ENCODE measurements at regions not wholly inside any gene's neighbourhood (a gene's known extent, or its start where the extent isn't known, plus 50 kb on each side); places are given as distances from the start of the nearest gene placed in this dataset.

GRCh38 chr14:30426463-30426862, 132.5 kb upstream of the G2E3 start:
- no TSS peak for BruUV-seq (replicated peaks)
- H3K27ac Mint-ChIP-seq (ENCODE audit: unreplicated experiment) = no peak overlapping the region
- DNase-seq = no peak
- intact Hi-C loops (cut with micrococcal nuclease; ENCODE audit: unreplicated experiment) = no loop called here
- CTCF ChIA-PET = no interaction called here
- peaks cover 39% of the 10 kb centered on the region for H3K27me3 Mint-ChIP-seq (ENCODE audit: unreplicated experiment)
- no peaks in the 10 kb centered on the region for H3K36me3 Mint-ChIP-seq (ENCODE audit: insufficient read depth, unreplicated experiment)
- H3K4me1 Mint-ChIP-seq (ENCODE audit: low read depth, unreplicated experiment) = no peaks in the 10 kb centered on the region
- no peak overlapping the region for H3K4me3 Mint-ChIP-seq (ENCODE audit: low read depth, unreplicated experiment)
- no peaks in the 10 kb centered on the region for H3K9me3 Mint-ChIP-seq (ENCODE audit: low read depth, unreplicated experiment)
- no peak for TF ChIP-seq CTCF (IDR thresholded peaks at IDR 0.05; ENCODE audit: unreplicated experiment)

GRCh38 chr14:30427401-30427800, 131.6 kb upstream of the G2E3 start:
- no peak for DNase-seq
- Mint-ChIP-seq H3K4me1 (ENCODE audit: low read depth, unreplicated experiment) (no peaks in the 10 kb centered on the region), H3K27ac (ENCODE audit: unreplicated experiment) (no peak overlapping the region), H3K4me3 (ENCODE audit: low read depth, unreplicated experiment) (no peak overlapping the region), H3K9me3 (ENCODE audit: low read depth, unreplicated experiment) (no peaks in the 10 kb centered on the region), H3K36me3 (ENCODE audit: insufficient read depth, unreplicated experiment) (no peaks in the 10 kb centered on the region), H3K27me3 (ENCODE audit: unreplicated experiment) (peaks cover 39% of the 10 kb centered on the region)
- no TSS peak for BruUV-seq (replicated peaks)
- CTCF ChIA-PET = no interaction called here
- no peak for TF ChIP-seq CTCF (IDR thresholded peaks at IDR 0.05; ENCODE audit: unreplicated experiment)
- intact Hi-C loops (cut with micrococcal nuclease; ENCODE audit: unreplicated experiment) = no loop called here

- no peaks in the 10 kb centered on the region for H3K9me3 Mint-ChIP-seq (ENCODE audit: low read depth, unreplicated experiment)
- no peak for TF ChIP-seq CTCF (IDR thresholded peaks at IDR 0.05; ENCODE audit: unreplicated experiment)
- CTCF ChIA-PET = no interaction called here
- intact Hi-C loops (cut with micrococcal nuclease; ENCODE audit: unreplicated experiment) = no loop called here
- H3K4me1 Mint-ChIP-seq (ENCODE audit: low read depth, unreplicated experiment) = no peaks in the 10 kb centered on the region
- BruUV-seq (replicated peaks) = no TSS peak
- H3K27ac Mint-ChIP-seq (ENCODE audit: unreplicated experiment) = no peak overlapping the region
- DNase-seq = no peak
- peaks cover 36% of the 10 kb centered on the region for H3K27me3 Mint-ChIP-seq (ENCODE audit: unreplicated experiment)
- no peaks in the 10 kb centered on the region for H3K36me3 Mint-ChIP-seq (ENCODE audit: insufficient read depth, unreplicated experiment)
- no peak overlapping the region for H3K4me3 Mint-ChIP-seq (ENCODE audit: low read depth, unreplicated experiment)
These were observed 131.1 kb upstream of the G2E3 start for GRCh38 chr14:30427846-30428245.

- H3K27me3 Mint-ChIP-seq (ENCODE audit: unreplicated experiment) = peaks cover 12% of the 10 kb centered on the region
- H3K4me3 Mint-ChIP-seq (ENCODE audit: low read depth, unreplicated experiment) = no peak overlapping the region
- no peak overlapping the region for H3K27ac Mint-ChIP-seq (ENCODE audit: unreplicated experiment)
- no peaks in the 10 kb centered on the region for H3K36me3 Mint-ChIP-seq (ENCODE audit: insufficient read depth, unreplicated experiment)
- TF ChIP-seq CTCF (IDR thresholded peaks at IDR 0.05; ENCODE audit: unreplicated experiment) = no peak
- CTCF ChIA-PET = interaction anchor here (0.8 kb wide), 1 partner anchor 15 kb away, joined by 5 read pairs; no protein-coding TSS in a partner anchor
- no peaks in the 10 kb centered on the region for H3K4me1 Mint-ChIP-seq (ENCODE audit: low read depth, unreplicated experiment)
- DNase-seq = no peak
- no peaks in the 10 kb centered on the region for H3K9me3 Mint-ChIP-seq (ENCODE audit: low read depth, unreplicated experiment)
- no TSS peak for BruUV-seq (replicated peaks)
- intact Hi-C loops (cut with micrococcal nuclease; ENCODE audit: unreplicated experiment) = no loop called here
These were observed 127.4 kb upstream of the G2E3 start for GRCh38 chr14:30431552-30431951.
